Thyroid gland (tissue), 4 donors: ENCODE measurements at regions not wholly inside any gene's neighbourhood (a gene's known extent, or its start where the extent isn't known, plus 50 kb on each side); places are given as distances from the start of the nearest gene placed in this dataset.

Experiments used
- CTCF ChIP-seq, 6 experiments: fragments of 200-600 bp in 3 of 6; fragments of 450-650 bp in 3 of 6; sonication (generic) in 3 of 6; IDR thresholded peaks; one replicate each; pipeline ENCODE4 v1.5.1; 2016 to 2019; ENCODE audit warnings: antibody characterized with exemption in 6 of 6, mild to moderate bottlenecking in 2 of 6, inconsistent platforms in 1 of 6, moderate library complexity in 1 of 6
- POLR2A ChIP-seq, 2 donors: fragments of 450-650 bp; IDR thresholded peaks; one replicate each; pipeline ENCODE4 v1.6.1; 2017; ENCODE audit warnings: antibody characterized with exemption in 2 of 2, mild to moderate bottlenecking in 2 of 2, moderate library complexity in 1 of 2

- TF ChIP-seq CTCF (IDR thresholded peaks at IDR 0.05), result no peak
- TF ChIP-seq POLR2A (IDR thresholded peaks at IDR 0.05), result no peak
These were observed 73.0 kb upstream of the ABCD3 start for GRCh38 chr1:94345148-94345721.
